Colonic mucosa (tissue), 4 donors: ENCODE measurements at regions not wholly inside any gene's neighbourhood (a gene's known extent, or its start where the extent isn't known, plus 50 kb on each side); places are given as distances from the start of the nearest gene placed in this dataset.
"Not testable (repeated sequence)": the region's sequence is repeated elsewhere in the genome, so short reads cannot be mapped to it uniquely, and the experiment has no call there.

Source experiments
- DNase-seq: peaks from one replicate; pipeline ENCODE4 v3.0.0-alpha.2; 2020
- H3K27ac ChIP-seq: fragments of 200-600 bp; one replicate; pipeline ENCODE4 v1.8.0; 2021
- H3K27me3 ChIP-seq: fragments of 200-600 bp; one replicate; pipeline ENCODE4 v1.8.0; 2021
- H3K36me3 ChIP-seq: fragments of 200-600 bp; one replicate; pipeline ENCODE4 v1.8.0; 2021
- H3K4me1 ChIP-seq: fragments of 200-600 bp; one replicate; pipeline ENCODE4 v1.8.0; 2021; ENCODE audit warnings: mild to moderate bottlenecking
- H3K4me3 ChIP-seq: fragments of 200-600 bp; one replicate; pipeline ENCODE4 v1.8.0; 2021
- H3K9ac ChIP-seq, 2 donors: one replicate each; pipeline ENCODE4 v1.7.0; 2013; ENCODE audit warnings: control low read depth in 2 of 2, low read depth in 2 of 2, low read length in 2 of 2
- H3K9me3 ChIP-seq: fragments of 200-600 bp; one replicate; pipeline ENCODE4 v1.8.0; 2021
- intact Hi-C: fragments of 100-400 bp; cut with DNase I; formaldehyde crosslinking; loops from one replicate; pipeline ENCODE4 v1.14.1; 2022
- TF ChIP-seq, protein P1 (sequence below): fragments of 200-600 bp; IDR thresholded peaks from one replicate; pipeline ENCODE4 v1.8.0; 2022; ENCODE audit warnings: antibody characterized with exemption, mild to moderate bottlenecking
- donor health status: healthy.
- donor health status: DM: no; HTN: no; CAD: no.
- donor health status: DM: no; HTN: no; CAD: no.

- Histone ChIP-seq H3K4me3 (no peak overlapping the region), H3K4me1 (no peaks in the 10 kb centered on the region), H3K36me3 (no peaks in the 10 kb centered on the region), H3K9ac (no peak overlapping the region), H3K27ac (no peak overlapping the region), H3K27me3 (no peaks in the 10 kb centered on the region), H3K9me3 (no peaks in the 10 kb centered on the region)
- intact Hi-C loops = no loop called here
- TF ChIP-seq, protein P1, sequence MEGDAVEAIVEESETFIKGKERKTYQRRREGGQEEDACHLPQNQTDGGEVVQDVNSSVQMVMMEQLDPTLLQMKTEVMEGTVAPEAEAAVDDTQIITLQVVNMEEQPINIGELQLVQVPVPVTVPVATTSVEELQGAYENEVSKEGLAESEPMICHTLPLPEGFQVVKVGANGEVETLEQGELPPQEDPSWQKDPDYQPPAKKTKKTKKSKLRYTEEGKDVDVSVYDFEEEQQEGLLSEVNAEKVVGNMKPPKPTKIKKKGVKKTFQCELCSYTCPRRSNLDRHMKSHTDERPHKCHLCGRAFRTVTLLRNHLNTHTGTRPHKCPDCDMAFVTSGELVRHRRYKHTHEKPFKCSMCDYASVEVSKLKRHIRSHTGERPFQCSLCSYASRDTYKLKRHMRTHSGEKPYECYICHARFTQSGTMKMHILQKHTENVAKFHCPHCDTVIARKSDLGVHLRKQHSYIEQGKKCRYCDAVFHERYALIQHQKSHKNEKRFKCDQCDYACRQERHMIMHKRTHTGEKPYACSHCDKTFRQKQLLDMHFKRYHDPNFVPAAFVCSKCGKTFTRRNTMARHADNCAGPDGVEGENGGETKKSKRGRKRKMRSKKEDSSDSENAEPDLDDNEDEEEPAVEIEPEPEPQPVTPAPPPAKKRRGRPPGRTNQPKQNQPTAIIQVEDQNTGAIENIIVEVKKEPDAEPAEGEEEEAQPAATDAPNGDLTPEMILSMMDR = no peak
- no peak for DNase-seq
Measured at GRCh38 chr5:62184444-62184843, 121.6 kb upstream of the KIF2A start.

- Histone ChIP-seq H3K4me3 (no peak overlapping the region), H3K36me3 (no peaks in the 10 kb centered on the region), H3K9ac (no peak overlapping the region), H3K27me3 (no peaks in the 10 kb centered on the region), H3K4me1 (no peaks in the 10 kb centered on the region), H3K9me3 (no peaks in the 10 kb centered on the region), H3K27ac (no peak overlapping the region)
- intact Hi-C loops = no loop called here
- no peak for DNase-seq
- TF ChIP-seq, protein P1 = no peak
Measured at GRCh38 chr5:62190173-62190572, 115.8 kb upstream of the KIF2A start.

GRCh38 chr5:62190931-62191330, 115.1 kb upstream of the KIF2A start:
- intact Hi-C loops = no loop called here
- Histone ChIP-seq H3K36me3 (no peaks in the 10 kb centered on the region), H3K9me3 (no peaks in the 10 kb centered on the region), H3K4me3 (no peak overlapping the region), H3K27ac (no peak overlapping the region), H3K27me3 (no peaks in the 10 kb centered on the region), H3K4me1 (no peaks in the 10 kb centered on the region), H3K9ac (no peak overlapping the region)
- no peak for DNase-seq
- TF ChIP-seq, protein P1 = no peak

GRCh38 chr5:62192958-62193357, 113.0 kb upstream of the KIF2A start:
- Histone ChIP-seq H3K9me3 (no peaks in the 10 kb centered on the region), H3K9ac (no peak overlapping the region), H3K4me3 (no peak overlapping the region), H3K27ac (no peak overlapping the region), H3K36me3 (no peaks in the 10 kb centered on the region), H3K4me1 (no peaks in the 10 kb centered on the region), H3K27me3 (no peaks in the 10 kb centered on the region)
- intact Hi-C loops = no loop called here
- TF ChIP-seq, protein P1 = no peak
- no peak for DNase-seq

GRCh38 chr5:62196532-62196931, 109.5 kb upstream of the KIF2A start:
- intact Hi-C loops, DNase-seq, H3K9me3 ChIP-seq, H3K36me3 ChIP-seq, H3K4me1 ChIP-seq, H3K4me3 ChIP-seq, H3K27me3 ChIP-seq, H3K27ac ChIP-seq, H3K9ac ChIP-seq: not testable (repeated sequence)

GRCh38 chr5:62197697-62198096, 108.3 kb upstream of the KIF2A start:
- TF ChIP-seq, protein P1 = no peak

More at GRCh38 chr5:62197697-62198096, 108.3 kb upstream of the KIF2A start:
- no peak for DNase-seq
- Histone ChIP-seq H3K27ac (no peak overlapping the region), H3K4me1 (no peaks in the 10 kb centered on the region), H3K4me3 (no peak overlapping the region), H3K27me3 (no peaks in the 10 kb centered on the region), H3K36me3 (no peaks in the 10 kb centered on the region), H3K9ac (no peak overlapping the region), H3K9me3 (no peaks in the 10 kb centered on the region)
- intact Hi-C loops = no loop called here
